ENCODE measurements at regions not wholly inside any gene's neighbourhood (a gene's known extent, or its start where the extent isn't known, plus 50 kb on each side); places are given as distances from the start of the nearest gene placed in this dataset.

DNA sequence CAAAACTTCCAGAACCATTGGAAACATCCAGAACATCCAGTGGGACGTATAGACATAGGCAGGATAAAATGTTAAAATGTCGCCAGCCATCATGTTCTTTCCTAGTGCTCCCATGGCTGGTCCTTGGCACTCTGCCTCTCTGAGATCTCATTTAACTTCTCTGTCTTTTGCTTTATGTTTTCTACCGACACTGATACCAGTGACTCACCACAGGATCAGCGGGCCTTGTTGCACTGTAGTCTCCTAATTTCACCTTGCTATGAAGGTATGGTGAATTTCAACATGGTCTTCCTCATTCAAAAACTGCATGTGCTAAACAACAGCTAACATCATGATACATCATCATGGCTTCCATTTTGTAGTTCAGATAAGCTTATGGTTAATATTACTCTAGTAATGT lies 521.0 kb upstream of the IGFBP7 start:
- TF ChIP-seq, protein P1, sequence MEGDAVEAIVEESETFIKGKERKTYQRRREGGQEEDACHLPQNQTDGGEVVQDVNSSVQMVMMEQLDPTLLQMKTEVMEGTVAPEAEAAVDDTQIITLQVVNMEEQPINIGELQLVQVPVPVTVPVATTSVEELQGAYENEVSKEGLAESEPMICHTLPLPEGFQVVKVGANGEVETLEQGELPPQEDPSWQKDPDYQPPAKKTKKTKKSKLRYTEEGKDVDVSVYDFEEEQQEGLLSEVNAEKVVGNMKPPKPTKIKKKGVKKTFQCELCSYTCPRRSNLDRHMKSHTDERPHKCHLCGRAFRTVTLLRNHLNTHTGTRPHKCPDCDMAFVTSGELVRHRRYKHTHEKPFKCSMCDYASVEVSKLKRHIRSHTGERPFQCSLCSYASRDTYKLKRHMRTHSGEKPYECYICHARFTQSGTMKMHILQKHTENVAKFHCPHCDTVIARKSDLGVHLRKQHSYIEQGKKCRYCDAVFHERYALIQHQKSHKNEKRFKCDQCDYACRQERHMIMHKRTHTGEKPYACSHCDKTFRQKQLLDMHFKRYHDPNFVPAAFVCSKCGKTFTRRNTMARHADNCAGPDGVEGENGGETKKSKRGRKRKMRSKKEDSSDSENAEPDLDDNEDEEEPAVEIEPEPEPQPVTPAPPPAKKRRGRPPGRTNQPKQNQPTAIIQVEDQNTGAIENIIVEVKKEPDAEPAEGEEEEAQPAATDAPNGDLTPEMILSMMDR (IDR thresholded peaks at IDR 0.05) = no peak
- no peak for TF ChIP-seq ZFX (IDR thresholded peaks at IDR 0.05; ENCODE audit: borderline replicate concordance)

Data from 22Rv1 (cell line).